HG02852 (cell line): ENCODE measurements at regions not wholly inside any gene's neighbourhood (a gene's known extent, or its start where the extent isn't known, plus 50 kb on each side); places are given as distances from the start of the nearest gene placed in this dataset.
"Not testable (repeated sequence)": the region's sequence is repeated elsewhere in the genome, so short reads cannot be mapped to it uniquely, and the experiment has no call there.

ENCODE experiments used
- ATAC-seq: cut with Tn5 transposase; IDR thresholded peaks from one replicate; pipeline ENCODE4 v1.9.1; 2021; ENCODE audit warnings: mild to moderate bottlenecking, moderate library complexity; ENCODE audit not compliant: unreplicated experiment

DNA sequence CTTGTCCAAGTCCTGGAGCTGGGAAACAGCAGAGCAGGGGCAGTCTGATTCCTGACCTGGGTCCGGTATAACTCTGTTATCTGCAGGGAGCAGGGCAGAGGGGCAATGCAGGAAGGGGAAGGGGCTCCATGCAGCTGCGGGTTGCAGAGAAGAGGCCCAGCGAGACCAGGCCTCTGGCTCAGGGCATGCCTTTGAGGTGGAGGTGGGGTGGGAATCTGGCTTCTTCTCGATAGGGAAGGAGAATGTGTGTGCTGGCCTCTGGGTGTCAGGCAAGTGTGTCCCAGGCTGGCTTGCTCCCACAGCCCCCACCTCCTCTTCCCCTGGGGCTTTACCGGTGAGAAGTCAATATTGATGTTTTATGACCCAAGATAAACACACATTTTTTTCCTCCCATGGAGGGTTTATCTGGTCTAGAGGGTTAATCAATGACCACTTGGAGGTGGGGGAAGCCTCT, 187.1 kb upstream of the HAAO start:
- ATAC-seq: no peak

DNA sequence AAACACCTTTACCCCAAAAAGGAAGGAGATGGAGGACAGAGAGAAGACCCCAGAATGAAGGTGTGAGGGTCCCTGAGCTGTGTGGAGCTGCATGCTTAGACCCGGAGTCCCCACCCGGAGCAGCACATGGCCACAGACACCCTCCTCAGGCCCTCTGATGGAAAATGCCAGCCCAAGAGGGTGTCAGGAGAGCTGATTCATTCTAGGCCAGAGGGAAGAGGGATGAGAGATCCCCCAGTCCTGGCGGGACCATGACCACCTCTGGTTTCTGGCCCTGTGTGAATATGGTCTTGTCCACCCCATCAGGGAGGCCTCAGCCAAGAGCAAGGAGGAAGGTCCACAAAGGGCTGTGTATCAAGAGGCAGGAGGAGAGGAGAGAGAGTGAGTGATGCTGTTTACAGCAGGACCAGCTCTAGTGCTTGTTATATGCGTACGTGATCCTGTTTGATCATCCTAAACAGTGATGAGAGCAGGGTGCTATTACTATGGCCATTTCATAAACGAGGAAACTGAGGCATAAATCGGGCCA, 186.6 kb upstream of the HAAO start:
- ATAC-seq: no peak

DNA sequence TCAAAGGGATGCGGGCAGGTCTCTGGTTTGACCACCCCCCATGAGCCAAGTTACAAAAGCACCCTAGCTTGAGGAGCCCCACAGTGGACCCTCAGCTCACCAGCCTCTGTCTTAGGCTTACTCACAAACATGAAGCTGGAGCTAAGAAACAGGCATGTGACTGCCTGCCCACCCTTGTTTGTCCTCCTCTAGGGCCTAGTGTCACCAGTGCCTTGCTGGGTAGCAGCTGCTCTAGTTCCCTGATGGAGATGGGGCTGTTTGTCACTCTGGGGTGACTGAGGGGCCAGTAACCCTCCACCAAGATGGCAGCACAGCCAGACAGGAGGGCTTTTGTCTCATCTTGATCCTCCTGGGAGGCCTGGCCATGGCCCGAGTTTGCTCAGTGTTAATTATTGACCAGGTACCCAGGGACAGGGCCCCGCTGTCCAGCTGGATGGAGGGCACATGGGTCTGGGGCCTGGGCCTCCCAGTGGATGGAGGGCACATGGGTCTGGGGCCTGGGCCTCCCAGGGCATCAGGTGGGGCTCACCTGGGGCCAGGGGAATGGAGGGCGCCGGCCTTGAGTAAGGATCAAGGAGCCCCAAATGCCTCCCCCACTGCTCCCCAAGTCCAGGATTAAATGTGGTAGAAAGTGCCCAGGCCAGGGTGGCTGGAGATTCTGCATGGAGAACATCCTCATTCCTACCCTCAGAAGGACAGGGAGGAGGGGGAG, 185.9 kb upstream of the HAAO start:
- ATAC-seq: no peak

DNA sequence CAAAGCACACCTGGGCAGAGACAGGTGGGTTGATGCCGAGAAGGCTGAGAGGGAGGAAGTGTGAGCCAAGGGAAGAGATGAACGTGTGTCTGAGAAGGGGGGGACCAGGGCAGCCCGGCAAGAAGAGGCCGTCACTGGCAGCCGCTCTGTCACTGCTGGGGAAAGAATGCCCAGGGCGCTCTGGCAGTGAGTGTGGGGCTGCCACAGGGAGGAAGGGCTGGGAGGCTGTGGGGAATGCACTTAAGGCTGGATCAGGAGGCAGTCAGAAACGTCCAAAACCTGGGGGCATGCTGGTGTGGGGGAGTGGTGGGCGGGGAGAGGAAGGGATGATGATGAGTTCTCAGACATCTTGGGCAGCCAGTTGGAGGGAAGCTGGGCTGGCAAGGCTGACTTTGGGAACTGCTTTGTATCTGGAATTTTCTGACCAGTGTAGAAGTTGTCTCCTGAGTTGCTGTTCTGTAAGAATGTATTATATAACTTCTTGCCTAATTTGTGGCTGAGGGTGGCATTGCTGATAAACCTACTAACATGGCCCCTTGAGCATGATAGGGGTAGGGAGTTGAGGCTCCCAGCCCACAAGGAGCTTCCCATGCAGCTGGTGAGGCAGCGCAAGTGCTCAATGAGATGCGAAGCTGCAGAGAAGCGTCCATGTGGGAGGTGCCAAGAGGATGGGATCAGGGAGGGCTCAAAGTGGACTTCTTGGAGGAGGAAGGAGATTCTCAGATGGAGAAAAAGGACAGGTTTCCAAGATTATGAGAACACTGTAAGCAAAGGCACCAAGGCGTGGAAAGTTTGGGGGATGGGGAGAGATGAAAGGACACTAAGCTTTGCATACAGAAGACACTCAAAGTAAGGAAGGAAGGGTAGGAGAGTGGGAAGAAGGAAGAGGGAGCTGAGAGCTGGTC, 185.1 kb upstream of the HAAO start:
- no peak for ATAC-seq

DNA sequence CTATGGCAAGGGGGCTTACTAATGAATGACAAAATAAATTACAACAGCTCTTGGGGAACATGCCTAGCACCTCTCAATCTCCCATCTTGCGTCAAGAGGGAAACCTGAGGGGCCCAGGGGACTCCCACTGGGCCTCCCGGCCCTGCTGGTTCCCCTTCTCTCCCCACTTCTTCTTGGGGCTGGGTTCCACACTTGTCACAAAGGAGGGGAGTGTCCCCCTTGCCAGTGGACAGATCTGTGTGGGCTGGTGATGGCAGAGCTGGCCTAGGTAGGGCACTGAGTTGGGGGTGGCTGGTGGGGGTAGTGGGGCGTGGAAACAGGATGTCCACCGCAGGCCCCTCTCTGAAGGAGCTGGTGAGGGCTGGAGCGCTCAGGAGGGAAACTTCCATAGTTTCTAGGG, 184.0 kb upstream of the HAAO start:
- ATAC-seq: no peak

DNA sequence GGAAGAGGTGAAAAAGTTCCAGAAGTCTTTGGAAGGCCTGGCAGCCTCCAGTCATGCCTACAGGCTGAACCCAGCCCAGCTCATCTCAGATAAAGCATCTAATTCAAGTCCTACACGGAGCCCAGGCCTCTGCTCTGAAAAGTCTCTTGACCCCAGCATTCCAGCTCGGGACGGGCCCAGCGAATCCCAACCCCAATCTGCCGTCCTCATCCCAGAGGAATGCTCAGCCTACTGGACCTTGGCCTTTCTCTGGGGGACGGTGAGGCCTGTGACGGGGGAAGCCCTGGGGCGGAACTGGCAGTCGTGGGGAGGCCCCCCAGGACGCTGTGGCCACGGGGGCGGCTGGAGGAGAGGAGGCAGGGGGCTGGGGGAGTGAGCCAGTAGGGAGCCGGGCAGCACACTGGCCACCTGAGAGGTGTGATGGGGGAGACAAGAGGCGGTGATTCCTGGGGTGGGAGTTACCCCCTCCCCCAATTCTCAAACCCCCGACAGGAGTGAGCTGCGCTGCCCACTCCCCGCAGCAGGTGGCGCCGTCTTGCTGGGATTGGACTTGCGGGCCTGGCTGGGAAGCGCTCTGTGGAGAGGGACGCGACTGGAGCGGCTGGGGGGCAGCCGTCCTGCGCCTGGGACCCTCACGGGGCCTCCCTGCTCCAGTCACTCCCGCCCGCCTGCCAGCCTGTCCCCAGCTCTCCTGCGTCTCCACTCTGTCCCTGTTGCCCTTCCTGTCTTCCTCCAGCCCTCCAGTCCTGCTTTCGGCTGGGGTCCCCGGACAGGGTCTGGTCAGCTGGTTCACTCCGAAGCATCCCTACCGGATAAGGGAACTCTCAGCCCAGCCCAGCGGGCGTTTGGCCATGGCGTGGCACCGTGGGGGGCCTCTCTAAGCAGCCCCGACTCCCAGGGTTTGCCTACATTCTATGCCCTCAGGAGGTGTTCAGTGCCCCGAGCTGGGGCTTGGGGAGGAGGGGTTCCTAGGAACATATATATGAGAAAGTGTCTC, 182.6 kb upstream of the HAAO start:
- no peak for ATAC-seq

DNA sequence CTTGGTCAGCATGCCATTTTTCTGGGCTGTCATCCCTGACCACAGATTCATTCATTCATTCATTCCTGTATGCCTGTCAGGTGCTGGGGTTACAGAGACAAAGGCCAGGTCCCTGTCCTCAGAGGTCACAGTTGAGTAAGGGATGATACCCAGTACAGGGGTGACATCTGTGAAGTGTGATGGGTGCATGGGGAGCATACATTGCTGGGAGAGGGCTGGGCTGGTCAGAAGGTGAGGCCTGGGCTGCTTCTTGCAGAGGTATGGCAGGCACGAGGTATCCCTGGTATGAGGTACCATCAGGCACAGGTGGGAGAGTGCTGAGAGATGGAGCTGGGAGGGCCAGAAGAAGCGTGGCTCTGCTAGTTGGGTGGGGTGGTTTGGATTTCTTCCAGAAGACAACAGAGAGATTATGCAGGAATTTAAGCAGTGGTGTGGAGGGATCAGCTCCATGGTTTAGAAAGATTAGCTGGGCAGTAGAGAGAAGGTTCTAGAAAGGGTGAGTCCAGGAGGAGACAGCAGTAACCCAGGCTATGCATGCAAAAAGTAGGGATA, 181.9 kb upstream of the HAAO start:
- ATAC-seq: no peak

DNA sequence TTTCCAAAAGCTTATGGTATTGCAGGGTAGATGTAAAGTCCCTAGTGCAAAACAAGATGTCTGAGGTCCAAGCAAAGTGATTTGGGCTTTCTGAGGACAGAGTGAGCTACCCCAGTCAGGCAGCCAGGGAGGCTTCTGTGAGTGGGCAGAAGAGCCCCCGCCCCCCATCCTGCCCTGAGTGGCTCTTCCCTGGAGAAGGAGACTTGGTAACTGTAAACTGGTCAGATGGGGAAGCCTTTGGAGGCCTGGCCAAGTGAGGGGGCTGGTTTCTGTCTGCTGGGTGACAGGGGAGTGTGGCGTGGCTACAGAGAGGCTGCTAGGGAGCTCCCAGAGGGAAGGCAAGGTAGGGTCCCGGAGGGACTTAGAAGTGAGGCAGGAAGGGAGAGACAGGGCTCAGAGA, 181.3 kb upstream of the HAAO start:
- no peak for ATAC-seq

DNA sequence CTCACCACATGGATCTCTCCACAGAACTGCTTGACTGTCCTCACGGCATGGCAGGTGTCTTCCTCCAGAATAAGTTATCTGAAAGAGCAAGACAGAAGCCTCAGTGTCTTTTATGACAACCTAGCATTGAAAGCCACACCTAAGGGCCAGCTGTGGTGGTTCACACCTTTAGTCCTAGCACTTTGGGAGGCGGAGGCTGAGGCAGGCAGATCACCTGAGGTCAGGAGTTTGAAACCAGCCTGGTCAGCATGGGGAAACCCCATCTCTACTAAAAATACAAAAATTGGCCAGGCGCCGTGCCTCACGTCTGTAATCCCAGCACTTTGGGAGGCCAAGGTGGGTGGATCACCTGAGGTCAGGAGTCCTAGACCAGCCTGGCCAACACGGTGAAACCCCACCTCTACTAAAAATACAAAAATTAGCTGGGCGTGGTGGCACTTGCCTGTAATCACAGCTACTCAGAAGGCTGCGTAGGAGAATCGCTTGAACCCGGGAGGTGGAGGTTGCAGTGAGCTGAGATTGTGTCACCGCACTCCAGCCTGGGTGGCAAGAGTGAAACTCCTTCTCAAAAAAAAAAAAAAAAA, 180.6 kb upstream of the HAAO start:
- not testable (repeated sequence) for ATAC-seq

DNA sequence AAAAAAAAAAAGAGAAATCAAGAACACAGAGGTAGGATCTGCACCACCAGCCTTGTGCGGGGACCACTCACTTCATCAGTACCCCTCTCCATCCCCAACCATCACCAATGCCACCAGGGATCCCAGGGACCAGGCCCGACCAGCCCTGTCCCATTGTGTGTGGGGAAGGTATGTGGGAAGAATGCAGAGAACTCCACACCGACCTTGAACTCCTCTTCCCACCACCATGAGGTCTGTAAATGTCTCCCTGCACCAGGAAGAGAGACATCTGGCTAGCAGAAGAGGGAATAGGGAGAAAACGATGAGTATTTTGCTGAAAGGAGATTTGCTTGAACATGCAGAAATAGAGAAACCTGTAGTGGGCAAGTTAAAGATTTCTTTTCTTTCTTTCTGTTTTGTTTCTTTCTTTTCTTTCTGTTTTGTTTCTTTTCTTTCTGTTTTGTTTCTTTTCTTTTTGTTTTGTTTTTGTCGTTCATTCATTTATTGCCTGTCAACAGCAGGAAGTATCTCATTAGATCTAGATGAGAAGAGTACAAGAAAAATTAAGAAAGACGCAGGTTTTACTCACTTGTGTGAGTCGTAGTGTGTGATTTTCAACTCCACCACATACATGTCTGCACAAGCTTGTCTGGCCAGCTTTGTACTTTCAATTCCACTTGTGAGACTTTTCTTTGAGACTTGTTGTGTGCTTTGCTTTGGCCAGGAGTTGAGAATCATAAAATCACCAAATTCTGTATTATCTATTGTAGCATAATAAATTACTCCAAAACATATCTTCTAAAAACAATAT, 179.8 kb upstream of the HAAO start:
- no peak for ATAC-seq

DNA sequence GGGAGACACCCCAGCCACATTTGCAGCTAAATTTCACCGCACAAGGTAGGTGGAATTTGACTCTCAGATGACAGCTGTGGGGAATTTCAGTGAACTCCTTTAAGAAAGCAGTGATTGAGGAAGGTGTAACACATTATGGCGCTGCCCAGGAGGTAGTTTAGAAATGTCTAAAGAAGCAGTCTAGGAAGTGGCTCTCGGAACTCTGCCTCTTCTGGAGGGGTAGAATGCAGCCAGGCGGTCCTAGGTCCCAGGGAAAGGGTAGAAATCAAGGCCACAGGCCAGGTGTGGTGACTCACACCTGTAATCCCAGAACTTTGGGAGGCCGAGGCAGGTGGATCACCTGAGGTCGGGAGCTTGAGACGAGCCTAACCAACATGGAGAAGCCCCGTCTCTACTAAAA, 179.0 kb upstream of the HAAO start:
- ATAC-seq: no peak

DNA sequence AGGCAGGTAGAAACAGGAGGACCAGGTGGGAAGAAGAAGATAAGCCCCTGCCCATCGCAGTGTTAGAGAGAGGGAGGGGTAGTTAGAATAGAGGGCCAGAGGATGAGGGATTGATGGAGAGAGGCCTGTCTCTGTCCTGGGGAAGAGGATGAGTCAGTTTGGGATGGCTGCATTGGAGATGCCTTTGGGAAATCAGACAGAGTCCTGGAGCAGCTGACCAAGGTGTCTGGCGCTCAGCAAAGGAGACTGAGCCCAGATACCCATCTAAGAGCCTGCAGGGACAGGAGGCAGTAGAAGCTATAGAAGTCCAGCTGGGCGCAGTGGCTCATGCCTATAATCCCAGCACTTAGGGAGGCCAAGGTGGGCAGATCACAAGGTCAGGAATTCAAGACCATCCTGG, 177.8 kb upstream of the HAAO start:
- no peak for ATAC-seq

DNA sequence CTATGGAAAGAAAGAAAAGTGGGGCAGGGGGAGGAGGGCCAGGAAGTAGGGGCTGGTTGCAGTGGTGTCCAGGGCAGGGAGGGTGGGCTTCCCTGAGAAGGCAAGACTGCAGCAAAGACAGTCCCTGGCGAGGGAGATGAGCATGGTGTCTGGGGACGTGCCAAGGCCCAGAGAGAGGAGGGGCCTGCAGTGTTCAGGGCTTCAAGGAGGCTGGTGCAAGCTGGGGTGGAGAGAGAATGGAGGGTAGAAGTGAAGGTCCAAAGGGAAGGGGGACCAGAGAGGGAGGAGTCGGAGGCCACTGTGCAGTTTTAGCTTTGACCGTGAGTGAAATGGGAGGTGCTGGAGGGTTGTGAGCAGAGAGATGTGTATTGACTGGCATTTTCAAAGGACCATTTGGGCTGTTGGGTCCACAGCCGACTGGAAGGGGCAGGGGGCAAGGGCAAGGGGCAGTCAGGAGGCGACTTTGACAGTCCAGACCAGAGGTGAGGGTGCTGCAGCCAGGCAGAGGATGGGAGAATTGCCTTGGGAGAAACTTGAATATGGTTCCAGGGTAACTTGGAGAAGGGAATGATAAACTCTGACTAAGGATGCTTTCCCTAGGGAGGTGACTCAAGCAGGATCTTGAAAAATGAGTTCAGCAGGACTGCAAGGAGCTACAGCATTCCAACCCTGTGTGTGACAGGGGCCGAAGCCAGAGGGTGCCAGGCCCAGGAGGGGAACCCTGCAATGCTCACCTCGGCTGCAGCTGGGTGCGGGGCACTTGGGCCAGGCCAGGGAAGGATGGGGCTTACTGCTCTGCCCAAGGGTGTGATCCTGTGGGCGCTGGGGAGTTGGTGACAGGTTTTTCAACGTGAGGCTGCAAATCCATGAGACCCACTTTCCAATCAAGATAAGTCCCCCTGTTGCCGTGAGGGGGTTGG, 177.1 kb upstream of the HAAO start:
- ATAC-seq: no peak

DNA sequence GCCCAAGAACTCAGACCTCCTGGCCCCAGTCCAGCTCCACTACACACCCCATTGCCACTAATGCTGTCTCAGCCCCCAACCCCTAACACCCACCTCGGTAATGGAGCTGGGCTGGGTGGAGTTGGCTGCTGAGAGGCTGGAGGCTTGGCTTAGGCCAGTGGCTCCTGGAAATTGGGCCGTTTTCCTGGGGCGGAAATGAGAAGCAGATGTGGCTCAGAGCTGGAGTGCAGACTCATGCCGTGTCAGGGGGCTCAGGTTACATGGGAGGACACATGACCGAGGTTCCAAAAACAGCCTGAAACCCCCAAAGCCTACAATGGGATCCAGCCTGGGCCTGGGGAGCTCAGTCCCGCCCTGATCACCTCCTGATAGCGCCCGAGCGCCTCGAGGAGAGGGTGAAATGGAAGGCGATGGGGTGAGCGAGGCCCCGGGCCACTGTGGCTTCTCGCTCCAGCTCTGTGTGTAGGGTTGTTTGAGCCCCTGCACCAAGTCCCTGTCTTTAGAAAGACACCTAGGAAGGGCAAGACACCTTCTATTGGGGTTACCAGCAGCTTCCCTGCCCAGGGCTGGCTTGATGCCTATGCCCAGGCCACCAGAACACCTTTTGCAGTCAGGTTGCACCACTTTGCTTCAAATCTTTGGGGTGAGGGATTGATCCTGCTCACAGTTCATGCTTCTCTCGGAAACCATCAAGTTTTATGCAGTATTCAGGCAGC, 175.7 kb upstream of the HAAO start:
- ATAC-seq: no peak

DNA sequence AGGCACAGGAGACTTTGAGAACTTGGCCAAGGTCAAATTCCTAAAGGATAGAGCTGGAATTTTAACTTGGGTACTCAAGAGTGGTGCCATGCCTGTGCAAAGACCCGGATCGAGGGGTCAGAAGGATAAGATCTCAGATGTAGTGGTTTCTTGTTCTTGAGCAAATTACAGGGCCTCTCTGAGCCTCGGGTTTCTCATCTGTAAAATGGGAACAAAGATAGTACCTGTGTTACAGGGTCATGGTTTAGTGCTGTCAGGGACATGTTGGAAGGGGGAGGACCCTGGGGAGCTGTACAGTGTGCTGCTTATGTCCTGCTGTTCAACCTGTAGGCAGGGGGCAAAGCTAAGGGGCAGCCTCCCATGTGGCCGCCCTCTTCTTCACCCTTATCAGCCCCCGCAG, 173.5 kb upstream of the HAAO start:
- ATAC-seq: no peak

DNA sequence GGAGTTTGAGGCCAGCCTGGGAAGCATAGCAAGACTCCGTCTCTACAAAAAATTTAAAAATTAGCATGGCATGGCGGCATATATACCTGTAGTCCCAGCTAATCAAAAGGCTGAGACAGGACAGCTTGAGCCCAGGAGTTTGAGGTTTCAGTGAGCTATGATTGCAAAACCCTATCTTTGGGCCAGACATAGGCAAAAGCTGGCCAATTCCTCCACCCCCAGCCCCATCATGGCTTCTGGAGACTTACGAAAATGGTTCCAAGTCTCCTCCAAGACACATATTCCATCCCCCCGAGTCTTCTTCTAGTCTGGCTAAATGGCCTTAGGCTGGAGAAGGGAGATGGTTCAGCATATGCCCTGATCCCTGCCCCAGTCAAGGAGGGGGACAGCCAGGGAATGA, 172.8 kb upstream of the HAAO start:
- ATAC-seq: no peak

DNA sequence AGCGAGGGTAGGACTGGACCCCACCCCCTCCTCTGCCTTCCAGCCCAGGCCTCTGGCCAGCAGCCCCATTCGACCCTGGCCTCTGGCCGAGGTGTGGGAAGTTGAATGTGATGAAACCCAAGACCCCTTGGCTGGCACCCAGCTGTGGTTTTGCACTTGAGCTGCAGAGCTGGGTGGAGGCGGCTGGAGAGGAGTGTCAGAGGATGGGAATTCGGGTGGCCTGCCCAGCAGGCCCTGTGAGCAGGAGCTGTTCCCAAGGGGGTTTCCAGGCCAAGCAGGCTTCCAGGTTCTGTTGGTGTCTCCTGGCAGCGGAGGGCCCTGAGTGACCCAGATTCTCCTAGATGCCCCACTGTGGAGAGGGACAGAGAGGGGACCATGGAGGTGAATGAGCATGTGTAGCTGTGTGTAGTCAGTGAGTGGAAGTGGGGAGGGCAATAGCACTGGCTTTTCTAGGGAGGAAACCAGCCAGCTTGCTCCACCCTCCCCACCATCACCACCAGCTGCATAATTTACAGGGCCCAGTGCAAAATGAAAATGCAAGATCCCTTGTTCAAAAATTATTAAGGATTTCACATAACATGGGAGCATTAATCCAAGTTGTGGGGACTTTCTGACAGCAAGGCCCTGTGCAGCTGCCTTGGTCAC, 172.2 kb upstream of the HAAO start:
- no peak for ATAC-seq
